Smooth muscle cell (in vitro differentiated cells): ENCODE measurements at regions not wholly inside any gene's neighbourhood (a gene's known extent, or its start where the extent isn't known, plus 50 kb on each side); places are given as distances from the start of the nearest gene placed in this dataset.

ENCODE experiments used
- DNase-seq: peaks from one replicate; lab custom pipeline; 2025; ENCODE audit not compliant: unreplicated experiment; lab: John Stamatoyannopoulos, UW
- H2AFZ ChIP-seq: fragments of 200-600 bp; sonication (generic); 2 replicates; pipeline ENCODE4 v1.6.0; 2016; ENCODE audit warnings: antibody characterized with exemption, low read depth, mild to moderate bottlenecking
- H3F3A ChIP-seq: fragments of 200-600 bp; sonication (generic); 2 replicates; pipeline ENCODE4 v1.6.0; 2017; ENCODE audit warnings: antibody characterized with exemption, low read depth
- H3K27ac ChIP-seq: fragments of 200-600 bp; sonication (generic); 2 replicates; pipeline ENCODE4 v1.5.1; 2016; ENCODE audit warnings: low read depth, mild to moderate bottlenecking
- H3K27me3 ChIP-seq: fragments of 200-600 bp; sonication (generic); 2 replicates; pipeline ENCODE4 v1.6.1; 2016; ENCODE audit warnings: low read depth, mild to moderate bottlenecking
- H3K36me3 ChIP-seq: fragments of 200-600 bp; sonication (generic); 2 replicates; pipeline ENCODE4 v1.5.1; 2016; ENCODE audit warnings: low read depth
- H3K4me1 ChIP-seq: fragments of 200-600 bp; sonication (generic); 2 replicates; pipeline ENCODE4 v1.5.1; 2016; ENCODE audit warnings: low read depth
- H3K4me2 ChIP-seq: fragments of 200-600 bp; sonication (generic); 2 replicates; pipeline ENCODE4 v1.6.0; 2016; ENCODE audit warnings: mild to moderate bottlenecking
- H3K4me3 ChIP-seq: fragments of 200-600 bp; sonication (generic); 2 replicates; pipeline ENCODE4 v1.5.1; 2016; ENCODE audit warnings: mild to moderate bottlenecking
- H3K79me2 ChIP-seq: fragments of 200-600 bp; sonication (generic); 2 replicates; pipeline ENCODE4 v1.6.0; 2016; ENCODE audit warnings: low read depth, mild to moderate bottlenecking
- H3K9ac ChIP-seq: fragments of 200-600 bp; sonication (generic); 2 replicates; pipeline ENCODE4 v1.6.0; 2016; ENCODE audit warnings: low read depth
- H3K9me3 ChIP-seq: fragments of 200-600 bp; sonication (generic); replicated peaks from 2 replicates; pipeline ENCODE4 v1.5.1; 2016; ENCODE audit warnings: low read depth
- H4K20me1 ChIP-seq: fragments of 200-600 bp; sonication (generic); 2 replicates; pipeline ENCODE4 v1.6.0; 2016; ENCODE audit warnings: low read depth
- WGBS: methylation state at CpG from one replicate; pipeline ENCODE4 v1.1.7; 2016; ENCODE audit warnings: low lambda C conversion rate; 5-methylcytosine and 5-hydroxymethylcytosine counted together
- TF ChIP-seq, protein P1 (sequence below): fragments of 200-600 bp; sonication (generic); IDR thresholded peaks from 2 replicates; pipeline ENCODE4 v1.5.1; 2017; ENCODE audit warnings: borderline replicate concordance, mild to moderate bottlenecking, antibody characterized with exemption; ENCODE audit not compliant: insufficient read depth, poor library complexity, severe bottlenecking

DNA sequence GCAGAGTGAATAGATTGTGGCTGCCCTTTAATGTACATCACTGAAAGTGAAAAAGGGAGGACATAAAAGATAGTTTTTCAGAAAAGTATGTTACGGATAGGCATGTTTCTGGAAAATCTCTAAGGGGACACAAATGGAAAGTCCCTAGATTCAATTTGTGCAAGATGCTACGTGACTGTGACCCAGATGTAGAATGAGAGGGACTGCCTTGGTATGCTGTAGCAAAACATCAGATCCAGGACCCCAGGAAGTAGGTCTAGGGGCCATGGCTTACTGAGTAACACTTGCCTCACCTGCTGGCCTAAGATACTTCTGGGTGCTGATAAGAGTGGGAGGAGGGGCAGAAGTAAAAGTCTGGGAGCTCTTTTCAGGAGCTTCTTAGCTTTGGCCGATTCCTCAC is 191.2 kb upstream of the PHYHIPL start:
- no peak overlapping the region for H2AFZ ChIP-seq

DNA sequence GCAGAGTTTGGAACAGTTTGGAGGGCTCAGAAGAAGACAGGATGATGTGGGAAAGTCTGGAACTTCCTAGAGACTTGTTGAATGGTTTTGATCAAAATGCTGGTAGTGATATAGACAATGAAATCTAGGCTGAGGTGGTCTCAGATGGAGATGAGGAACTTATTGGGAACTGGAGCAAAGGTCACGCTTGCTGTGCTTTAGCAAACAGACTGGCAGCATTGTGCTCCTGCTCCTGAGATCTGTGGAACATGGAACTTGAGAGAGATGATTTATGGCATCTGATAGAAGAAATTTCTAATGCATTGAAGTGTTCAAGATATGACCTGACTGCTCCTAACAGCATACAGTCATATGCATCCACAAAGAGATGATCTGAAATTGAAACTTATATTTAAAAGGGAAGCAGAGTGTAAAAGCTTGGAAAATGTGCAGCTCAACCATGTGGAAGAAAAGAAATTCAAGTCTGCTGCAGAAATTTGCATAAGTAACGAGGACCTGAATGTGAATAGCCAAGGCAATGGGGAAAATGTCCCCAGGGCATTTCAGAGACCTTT is 186.9 kb upstream of the PHYHIPL start:
- Histone ChIP-seq H2AFZ (no peak overlapping the region), H3K4me1 (no peaks in the 10 kb centered on the region), H3K36me3 (no peaks in the 10 kb centered on the region), H3K27ac (no peak overlapping the region), H3K79me2 (no peaks in the 10 kb centered on the region), H3K27me3 (no peaks in the 10 kb centered on the region), H4K20me1 (no peaks in the 10 kb centered on the region), H3F3A (no peaks in the 10 kb centered on the region), H3K4me2 (no peak overlapping the region), H3K4me3 (no peak overlapping the region), H3K9ac (no peak overlapping the region), H3K9me3 (no peaks in the 10 kb centered on the region)
- no peak for DNase-seq
- 89% methylated on average over 2 of the region's 2 CpGs for WGBS
- TF ChIP-seq, protein P1, sequence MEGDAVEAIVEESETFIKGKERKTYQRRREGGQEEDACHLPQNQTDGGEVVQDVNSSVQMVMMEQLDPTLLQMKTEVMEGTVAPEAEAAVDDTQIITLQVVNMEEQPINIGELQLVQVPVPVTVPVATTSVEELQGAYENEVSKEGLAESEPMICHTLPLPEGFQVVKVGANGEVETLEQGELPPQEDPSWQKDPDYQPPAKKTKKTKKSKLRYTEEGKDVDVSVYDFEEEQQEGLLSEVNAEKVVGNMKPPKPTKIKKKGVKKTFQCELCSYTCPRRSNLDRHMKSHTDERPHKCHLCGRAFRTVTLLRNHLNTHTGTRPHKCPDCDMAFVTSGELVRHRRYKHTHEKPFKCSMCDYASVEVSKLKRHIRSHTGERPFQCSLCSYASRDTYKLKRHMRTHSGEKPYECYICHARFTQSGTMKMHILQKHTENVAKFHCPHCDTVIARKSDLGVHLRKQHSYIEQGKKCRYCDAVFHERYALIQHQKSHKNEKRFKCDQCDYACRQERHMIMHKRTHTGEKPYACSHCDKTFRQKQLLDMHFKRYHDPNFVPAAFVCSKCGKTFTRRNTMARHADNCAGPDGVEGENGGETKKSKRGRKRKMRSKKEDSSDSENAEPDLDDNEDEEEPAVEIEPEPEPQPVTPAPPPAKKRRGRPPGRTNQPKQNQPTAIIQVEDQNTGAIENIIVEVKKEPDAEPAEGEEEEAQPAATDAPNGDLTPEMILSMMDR = no peak

More for the DNA sequence above, 191.2 kb upstream of the PHYHIPL start:
- H3K79me2 ChIP-seq = no peaks in the 10 kb centered on the region
- H4K20me1 ChIP-seq = no peaks in the 10 kb centered on the region
- H3K27ac ChIP-seq = no peak overlapping the region
- H3K9me3 ChIP-seq = no peaks in the 10 kb centered on the region
- no peak overlapping the region for H3K4me2 ChIP-seq
- no peaks in the 10 kb centered on the region for H3K27me3 ChIP-seq
- H3K9ac ChIP-seq = no peak overlapping the region
- peaks cover 4% of the 10 kb centered on the region for H3K4me1 ChIP-seq
- no peak overlapping the region for H3K4me3 ChIP-seq
- WGBS = 94% methylated on average over 3 of the region's 3 CpGs
- H3K36me3 ChIP-seq = no peaks in the 10 kb centered on the region
- no peak for DNase-seq
- no peaks in the 10 kb centered on the region for H3F3A ChIP-seq
- TF ChIP-seq, protein P1 = no peak

DNA sequence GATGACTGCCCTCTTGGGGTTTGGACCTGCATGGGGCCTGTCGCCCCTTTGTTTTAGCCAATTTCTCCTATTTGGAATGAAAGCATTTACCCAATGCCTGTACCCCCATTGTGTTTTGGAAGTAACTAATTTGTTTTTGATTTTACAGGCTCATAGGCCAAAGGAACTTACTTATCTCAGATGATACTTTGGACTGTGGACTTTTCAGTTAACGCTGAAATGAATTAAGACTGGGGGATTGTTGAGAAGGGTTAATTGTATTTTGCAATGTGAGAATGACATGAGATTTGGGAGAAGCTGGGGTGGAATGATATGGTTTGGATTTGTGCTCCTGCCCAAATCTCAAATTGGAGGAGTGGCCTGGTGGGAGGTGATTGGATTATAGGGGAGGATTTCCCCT is 185.8 kb upstream of the PHYHIPL start:
- no peak overlapping the region for H3K4me3 ChIP-seq
- no peaks in the 10 kb centered on the region for H4K20me1 ChIP-seq
- H2AFZ ChIP-seq = no peak overlapping the region
- no peaks in the 10 kb centered on the region for H3F3A ChIP-seq
- H3K9ac ChIP-seq = no peak overlapping the region
- H3K27me3 ChIP-seq = no peaks in the 10 kb centered on the region
- no peak overlapping the region for H3K4me2 ChIP-seq
- no peaks in the 10 kb centered on the region for H3K4me1 ChIP-seq
- H3K36me3 ChIP-seq = no peaks in the 10 kb centered on the region
- WGBS = 97% methylated on average over 2 of the region's 2 CpGs
- no peak for DNase-seq
- no peaks in the 10 kb centered on the region for H3K9me3 ChIP-seq
- no peaks in the 10 kb centered on the region for H3K79me2 ChIP-seq
- TF ChIP-seq, protein P1 = no peak
- H3K27ac ChIP-seq = no peak overlapping the region

GRCh38 chr10:58991856-58992255 is 184.6 kb upstream of the PHYHIPL start:
- H3K4me3 ChIP-seq = no peak overlapping the region
- H3K9me3 ChIP-seq = no peaks in the 10 kb centered on the region
- H3K4me1 ChIP-seq = no peaks in the 10 kb centered on the region
- no peaks in the 10 kb centered on the region for H3F3A ChIP-seq
- H4K20me1 ChIP-seq = no peaks in the 10 kb centered on the region
- H3K9ac ChIP-seq = no peak overlapping the region
- DNase-seq = no peak
- no peaks in the 10 kb centered on the region for H3K27me3 ChIP-seq
- H3K4me2 ChIP-seq = no peak overlapping the region
- no peak overlapping the region for H2AFZ ChIP-seq
- H3K79me2 ChIP-seq = no peaks in the 10 kb centered on the region
- TF ChIP-seq, protein P1 = no peak
- no peak overlapping the region for H3K27ac ChIP-seq
- no peaks in the 10 kb centered on the region for H3K36me3 ChIP-seq
